ENCODE measurements at regions not wholly inside any gene's neighbourhood (a gene's known extent, or its start where the extent isn't known, plus 50 kb on each side); places are given as distances from the start of the nearest gene placed in this dataset.

GRCh38 chr17:79496422-79497005 is 114.3 kb downstream of the RBFOX3 start:
- no peak overlapping the region for H3K27ac ChIP-seq (ENCODE audit: low read depth in 2 of 2, low read length in 2 of 2)
- no peak overlapping the region for H3K4me3 ChIP-seq (ENCODE audit: low read length in 3 of 3)
- no peak for DNase-seq
- H3K4me1 ChIP-seq (ENCODE audit: control insufficient read depth in 2 of 3, insufficient read depth in 2 of 3, low read depth in 1 of 3, low read length in 3 of 3): no peaks in the 10 kb centered on the region
- no peaks in the 10 kb centered on the region for H3K36me3 ChIP-seq (ENCODE audit: control insufficient read depth in 2 of 3, insufficient read depth in 3 of 3, low read length in 3 of 3)
- intact Hi-C loops (cut with DNase I): no loop called here
- H3K9me3 ChIP-seq (ENCODE audit: control insufficient read depth in 2 of 3, insufficient read depth in 1 of 3, low read length in 3 of 3): no peaks in the 10 kb centered on the region
- no peaks in the 10 kb centered on the region for H3K27me3 ChIP-seq (ENCODE audit: control insufficient read depth, insufficient read depth, low read length)
- no peak for FAIRE-seq
- H3K9ac ChIP-seq (ENCODE audit: low read length in 3 of 3): no peak overlapping the region
- no peak for TF ChIP-seq CTCF (IDR thresholded peaks at IDR 0.05; ENCODE audit: borderline replicate concordance, extremely low read depth, insufficient read depth)

- no peak for TF ChIP-seq CTCF (IDR thresholded peaks at IDR 0.05; ENCODE audit: borderline replicate concordance, extremely low read depth, insufficient read depth)
- no peaks in the 10 kb centered on the region for H3K4me1 ChIP-seq (ENCODE audit: control insufficient read depth in 2 of 3, insufficient read depth in 2 of 3, low read depth in 1 of 3, low read length in 3 of 3)
- FAIRE-seq (no peak), DNase-seq (no peak)
- H3K36me3 ChIP-seq (ENCODE audit: control insufficient read depth in 2 of 3, insufficient read depth in 3 of 3, low read length in 3 of 3): no peaks in the 10 kb centered on the region
- H3K9ac ChIP-seq (ENCODE audit: low read length in 3 of 3): no peak overlapping the region
- H3K9me3 ChIP-seq (ENCODE audit: control insufficient read depth in 2 of 3, insufficient read depth in 1 of 3, low read length in 3 of 3): no peaks in the 10 kb centered on the region
- H3K4me3 ChIP-seq (ENCODE audit: low read length in 3 of 3): no peak overlapping the region
- no peaks in the 10 kb centered on the region for H3K27me3 ChIP-seq (ENCODE audit: control insufficient read depth, insufficient read depth, low read length)
- no peak overlapping the region for H3K27ac ChIP-seq (ENCODE audit: low read depth in 2 of 2, low read length in 2 of 2)
- intact Hi-C loops (cut with DNase I): no loop called here
Observed at GRCh38 chr17:79495665-79496064, 115.2 kb downstream of the RBFOX3 start.

GRCh38 chr17:79491006-79491405 is 119.8 kb downstream of the RBFOX3 start:
- FAIRE-seq: no peak

More at GRCh38 chr17:79491006-79491405, 119.8 kb downstream of the RBFOX3 start:
- H3K4me1 ChIP-seq (ENCODE audit: control insufficient read depth in 2 of 3, insufficient read depth in 2 of 3, low read depth in 1 of 3, low read length in 3 of 3): no peaks in the 10 kb centered on the region
- no peaks in the 10 kb centered on the region for H3K9me3 ChIP-seq (ENCODE audit: control insufficient read depth in 2 of 3, insufficient read depth in 1 of 3, low read length in 3 of 3)
- H3K36me3 ChIP-seq (ENCODE audit: control insufficient read depth in 2 of 3, insufficient read depth in 3 of 3, low read length in 3 of 3): no peaks in the 10 kb centered on the region
- H3K27ac ChIP-seq (ENCODE audit: low read depth in 2 of 2, low read length in 2 of 2): no peak overlapping the region
- TF ChIP-seq CTCF (IDR thresholded peaks at IDR 0.05; ENCODE audit: borderline replicate concordance, extremely low read depth, insufficient read depth): no peak
- no peaks in the 10 kb centered on the region for H3K27me3 ChIP-seq (ENCODE audit: control insufficient read depth, insufficient read depth, low read length)
- intact Hi-C loops (cut with DNase I): no loop called here
- H3K4me3 ChIP-seq (ENCODE audit: low read length in 3 of 3): no peak overlapping the region
- no peak for DNase-seq
- H3K9ac ChIP-seq (ENCODE audit: low read length in 3 of 3): no peak overlapping the region

Measured in kidney (tissue), 13 donors.